Suprapubic skin (tissue), 3 donors: ENCODE measurements at regions not wholly inside any gene's neighbourhood (a gene's known extent, or its start where the extent isn't known, plus 50 kb on each side); places are given as distances from the start of the nearest gene placed in this dataset.

ENCODE experiments used
- CTCF ChIP-seq, 2 donors: fragments of 200-600 bp in 1 of 2; fragments of 450-650 bp in 1 of 2; sonication (generic) in 1 of 2; IDR thresholded peaks; one replicate each; pipeline ENCODE4 v1.5.1; 2016 to 2019; ENCODE audit warnings: antibody characterized with exemption in 2 of 2, mild to moderate bottlenecking in 1 of 2, moderate library complexity in 1 of 2
- POLR2AphosphoS5 ChIP-seq, 3 donors: sonication (generic); formaldehyde crosslinking; IDR thresholded peaks; one replicate each; pipeline ENCODE4 v1.6.1; 2017; ENCODE audit warnings: antibody characterized with exemption in 3 of 3

GRCh38 chr11:37171451-37171850 is 573.4 kb upstream of the RAG2 start:
- TF ChIP-seq CTCF (IDR thresholded peaks at IDR 0.05), result no peak
- TF ChIP-seq POLR2AphosphoS5 (IDR thresholded peaks at IDR 0.05), result no peak
